CD4-positive, alpha-beta T cell treated with Interleukin-2 at 100 ng/mL for 4 hours (primary cell): ENCODE measurements at regions not wholly inside any gene's neighbourhood (a gene's known extent, or its start where the extent isn't known, plus 50 kb on each side); places are given as distances from the start of the nearest gene placed in this dataset.
"Not testable (repeated sequence)": the region's sequence is repeated elsewhere in the genome, so short reads cannot be mapped to it uniquely, and the experiment has no call there.

ENCODE experiments used
- DNase-seq: peaks from one replicate; pipeline ENCODE4 v3.0.0-alpha.2; 2020; ENCODE audit warnings: low spot score

DNA sequence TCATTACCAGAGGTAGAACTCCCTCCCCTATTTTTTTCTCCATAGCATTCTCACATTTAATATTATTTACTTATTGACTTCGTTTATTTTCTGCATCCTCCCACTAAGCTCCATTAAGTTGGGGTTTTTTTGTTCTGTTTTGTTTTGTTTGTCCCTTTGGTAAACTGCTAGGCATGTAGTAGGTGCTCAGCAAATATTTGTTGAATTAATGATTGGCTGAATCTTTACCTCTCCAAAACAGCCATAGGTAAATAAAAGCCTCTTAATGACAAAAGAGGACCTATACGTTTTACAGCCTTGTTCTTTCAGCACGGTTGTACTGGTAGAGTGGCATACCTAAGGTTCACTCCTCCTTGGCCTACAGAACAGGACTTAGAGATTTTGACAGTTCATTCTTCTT is 52.0 kb downstream of the PRORP start:
- no peak for DNase-seq

DNA sequence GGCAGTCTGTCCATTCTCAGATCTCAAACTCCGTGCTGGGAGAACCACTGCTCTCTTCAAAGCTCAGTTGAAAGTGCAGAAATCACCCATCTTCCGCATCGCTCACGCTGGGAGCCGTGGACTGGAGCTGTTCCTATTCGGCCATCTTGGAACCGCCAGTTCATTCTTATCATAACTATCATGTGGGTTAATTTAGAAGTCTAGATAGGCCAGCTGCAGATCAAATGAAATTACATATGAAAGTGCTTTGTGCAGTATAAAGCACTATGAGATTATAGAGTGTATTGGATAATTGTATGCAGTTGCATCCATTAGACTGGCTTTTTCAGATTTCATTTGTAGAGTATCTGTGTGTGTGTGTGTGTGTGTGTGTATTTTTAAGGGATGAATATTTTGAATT is 57.8 kb downstream of the PRORP start:
- DNase-seq = no peak

DNA sequence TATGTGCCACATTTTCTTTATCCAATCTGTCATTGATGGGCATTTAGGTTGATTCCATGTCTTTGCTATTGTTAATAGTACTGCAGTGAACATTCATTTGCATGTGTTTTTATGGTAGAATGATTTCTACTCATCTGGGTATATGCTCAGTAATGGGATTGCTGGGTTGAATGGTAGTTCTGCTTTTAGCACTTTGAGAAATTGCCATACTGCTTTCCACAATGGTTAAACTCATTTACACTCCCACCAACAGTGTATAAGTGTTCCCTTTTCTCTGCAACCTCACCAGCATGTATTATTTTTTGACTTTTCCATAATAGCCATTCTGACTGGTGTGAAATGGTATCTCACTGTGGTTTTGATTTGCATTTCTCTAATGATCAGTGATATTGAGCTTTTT is 62.5 kb downstream of the PRORP start:
- DNase-seq = not testable (repeated sequence)

DNA sequence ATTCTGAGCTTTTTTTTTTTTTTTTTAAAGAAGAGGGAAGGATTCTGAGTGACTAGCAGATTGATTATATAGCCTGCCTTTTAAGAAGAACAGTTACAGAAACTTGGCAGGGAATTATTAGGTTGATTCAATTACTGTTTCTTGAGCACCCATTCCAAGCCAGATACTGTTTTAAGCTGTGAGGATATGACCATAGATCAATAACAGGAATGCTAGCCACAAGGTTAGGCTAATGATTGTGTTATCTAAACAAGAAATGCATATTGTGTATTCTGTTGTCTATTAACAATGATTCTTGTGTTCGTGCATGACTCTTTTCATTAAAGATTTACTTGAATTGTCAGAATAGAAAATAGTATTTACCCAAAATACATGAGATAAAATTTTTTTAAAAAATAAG is 67.1 kb downstream of the PRORP start:
- DNase-seq = no peak

DNA sequence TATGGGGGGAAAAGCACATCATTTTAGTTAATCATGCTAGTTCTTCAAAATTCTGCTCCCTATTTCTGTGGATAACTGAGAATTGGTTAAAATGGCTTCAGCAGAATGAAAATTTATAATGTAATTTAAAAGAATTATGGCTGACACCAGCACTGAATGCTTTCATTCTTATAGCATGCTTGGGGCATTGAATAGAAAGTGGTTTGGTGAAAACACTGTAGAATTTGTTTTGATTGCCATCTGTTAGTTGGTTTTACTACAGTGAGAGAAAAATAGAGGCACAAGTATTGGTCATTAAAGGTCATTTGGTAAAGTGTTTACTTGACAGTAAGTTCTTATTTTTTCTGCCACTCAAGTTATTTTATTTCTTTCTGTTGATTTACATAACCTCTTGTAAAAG is 70.8 kb downstream of the PRORP start:
- DNase-seq = no peak

DNA sequence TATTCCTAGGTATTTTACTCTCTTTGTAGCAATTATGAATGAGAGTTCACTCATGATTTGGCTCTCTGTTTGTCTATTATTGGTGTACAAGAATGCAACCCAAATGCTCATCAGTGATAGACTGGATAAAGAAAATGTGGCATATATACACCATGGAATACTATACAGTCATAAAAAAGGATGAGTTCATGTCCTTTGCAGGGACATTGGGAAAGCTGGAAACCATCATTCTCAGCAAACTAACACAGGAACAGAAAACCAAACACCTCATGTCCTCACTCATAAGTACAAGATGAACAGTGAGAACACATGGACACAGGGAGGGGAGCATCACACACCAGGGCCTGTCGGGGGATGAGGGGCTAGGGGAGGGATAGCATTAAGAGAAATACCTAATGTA is 71.8 kb downstream of the PRORP start:
- not testable (repeated sequence) for DNase-seq

DNA sequence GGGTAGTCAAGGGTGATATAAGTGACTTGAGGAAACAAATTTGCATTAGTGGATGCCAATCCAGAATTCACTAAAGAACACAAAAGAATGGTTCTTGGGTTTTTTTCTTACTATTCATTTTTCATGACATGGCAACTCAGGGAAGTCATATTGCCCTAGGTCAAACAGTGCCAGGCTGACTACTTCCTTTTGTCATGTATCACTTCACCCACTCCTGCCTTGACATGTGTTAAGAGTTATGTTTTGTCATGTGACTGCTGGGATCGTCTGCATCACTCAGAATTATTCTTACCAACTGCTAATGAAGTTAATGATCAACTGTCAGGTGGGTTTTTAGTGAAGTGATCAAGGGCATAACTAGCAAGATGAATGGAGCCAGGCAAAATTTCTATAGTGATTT is 74.2 kb downstream of the PRORP start:
- peak; percentile 51 for DNase-seq

DNA sequence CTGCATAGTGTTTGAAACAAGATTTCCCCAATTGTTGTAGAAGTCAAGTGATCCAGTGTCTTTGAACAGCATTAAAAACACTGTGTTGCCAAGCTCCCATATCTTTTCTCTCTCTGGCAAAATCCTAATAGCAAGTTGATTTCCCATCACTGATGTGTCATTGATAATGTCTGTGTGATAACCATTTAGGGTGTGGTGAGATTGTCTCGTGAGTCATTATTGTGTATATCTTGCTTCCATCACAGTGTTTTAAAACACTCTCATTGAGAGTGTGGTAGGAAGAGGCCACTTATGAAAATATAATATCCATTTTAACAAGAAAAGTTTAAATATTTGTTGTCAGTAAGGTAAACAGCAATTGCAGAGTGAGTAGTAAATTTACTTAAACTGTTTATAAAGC is 74.7 kb downstream of the PRORP start:
- DNase-seq = peak; percentile 78

DNA sequence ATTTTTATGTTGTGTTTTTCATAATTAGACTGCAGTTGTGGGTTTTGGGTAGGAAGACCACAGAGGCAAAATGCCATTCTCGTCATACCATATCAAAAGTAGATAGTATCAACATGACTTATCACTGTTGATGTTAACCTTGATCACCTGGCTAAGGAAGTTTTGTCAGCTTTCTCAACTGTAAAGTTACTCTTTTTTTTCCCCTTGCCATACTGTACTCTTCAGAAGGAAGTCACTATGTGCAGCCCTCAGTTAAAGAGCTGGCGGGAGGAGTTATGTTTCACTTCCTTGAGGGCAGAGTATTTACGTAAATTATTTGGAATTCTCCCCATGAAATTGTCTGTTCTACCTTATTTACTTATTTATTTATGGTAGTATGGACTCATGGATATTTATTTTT is 78.7 kb downstream of the PRORP start:
- DNase-seq = peak; percentile 51

DNA sequence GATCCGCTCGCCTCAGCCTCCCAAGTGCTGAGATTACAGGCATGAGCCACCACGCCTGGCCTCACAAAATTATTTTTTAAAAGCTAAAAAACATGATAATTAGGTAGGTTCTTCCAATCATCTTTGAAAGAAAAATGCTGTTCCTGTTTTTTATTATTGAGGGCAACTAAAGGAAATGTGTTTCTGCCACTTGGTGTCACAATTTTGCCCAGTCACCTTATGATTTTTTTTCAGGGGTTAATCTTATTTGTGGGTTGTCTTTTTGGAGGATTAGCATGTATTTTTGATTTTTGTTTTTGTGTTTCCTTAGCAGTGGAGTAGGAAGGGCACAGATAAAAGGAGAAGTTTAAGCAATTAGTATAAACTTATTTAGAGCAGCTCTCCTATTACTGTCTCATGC is 79.8 kb downstream of the PRORP start:
- no peak for DNase-seq

DNA sequence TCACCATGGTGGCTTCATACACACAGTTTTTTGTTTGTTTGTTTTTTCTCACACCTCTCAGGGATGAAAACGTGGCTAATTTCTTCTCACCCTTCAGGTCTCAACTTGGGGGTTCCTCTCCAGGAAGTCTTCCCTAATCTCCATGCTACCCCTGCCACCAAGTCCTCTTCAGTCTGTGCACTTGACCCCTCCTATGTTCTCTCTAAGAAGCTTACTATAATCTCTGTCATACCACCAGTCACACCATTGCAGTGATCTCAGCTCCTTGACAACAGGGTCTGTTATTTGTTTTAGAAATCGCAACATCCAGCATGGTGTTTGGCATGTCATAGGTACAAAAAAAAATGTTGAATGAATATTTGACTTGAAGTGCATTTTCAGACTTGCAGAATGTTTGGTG is 83.4 kb downstream of the PRORP start:
- peak; percentile 16 for DNase-seq

DNA sequence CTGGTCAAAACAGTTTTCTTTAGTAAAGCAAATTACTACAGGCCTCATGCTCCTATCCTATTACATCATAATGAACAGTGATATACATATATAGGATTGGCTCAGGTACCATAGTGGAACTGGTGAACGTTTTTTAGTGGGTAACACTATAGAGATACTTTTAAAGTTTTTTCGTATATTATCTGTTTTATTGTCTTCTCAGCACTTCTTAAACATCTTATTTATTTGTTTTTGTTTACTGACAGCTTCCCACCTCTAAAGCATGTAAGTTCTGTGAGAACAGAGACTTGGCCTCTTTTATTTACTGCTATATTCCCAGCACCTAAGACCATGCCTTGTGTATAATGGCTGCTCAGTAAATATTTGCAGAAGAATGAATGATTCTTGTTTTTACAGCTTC is 81.1 kb upstream of the PSMA6 start:
- DNase-seq = no peak

DNA sequence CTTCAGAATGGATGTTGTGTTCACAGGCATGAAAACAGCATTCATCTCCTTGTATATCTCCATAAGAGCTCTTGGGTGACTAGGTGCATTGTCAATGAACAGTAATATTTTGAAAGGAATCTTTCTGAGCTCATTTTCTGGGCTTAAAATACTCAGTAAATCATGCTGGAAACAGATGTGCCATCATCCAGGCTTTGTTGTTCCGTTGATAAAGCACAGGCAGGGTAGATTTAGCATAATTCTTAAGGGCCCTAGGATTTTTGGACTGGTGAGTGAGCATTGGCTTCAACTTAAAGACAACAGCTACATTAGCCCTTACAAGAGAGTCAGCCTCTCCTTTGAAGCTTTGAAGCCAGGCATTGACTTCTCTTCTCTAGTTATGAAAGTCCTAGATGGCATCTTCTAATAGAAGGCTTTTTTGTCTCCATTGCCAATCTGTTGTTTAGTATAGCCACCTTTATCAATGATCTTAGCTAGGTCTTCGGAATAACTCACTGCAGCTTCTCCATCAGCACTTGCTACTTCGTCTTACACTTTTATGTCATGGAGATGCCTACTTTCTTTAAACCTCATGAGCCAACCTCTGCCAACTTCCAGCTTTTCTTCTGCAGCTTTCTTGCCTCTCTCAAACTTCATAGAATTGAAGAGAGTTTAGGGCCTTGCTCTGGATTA is 79.6 kb upstream of the PSMA6 start:
- DNase-seq = no peak

DNA sequence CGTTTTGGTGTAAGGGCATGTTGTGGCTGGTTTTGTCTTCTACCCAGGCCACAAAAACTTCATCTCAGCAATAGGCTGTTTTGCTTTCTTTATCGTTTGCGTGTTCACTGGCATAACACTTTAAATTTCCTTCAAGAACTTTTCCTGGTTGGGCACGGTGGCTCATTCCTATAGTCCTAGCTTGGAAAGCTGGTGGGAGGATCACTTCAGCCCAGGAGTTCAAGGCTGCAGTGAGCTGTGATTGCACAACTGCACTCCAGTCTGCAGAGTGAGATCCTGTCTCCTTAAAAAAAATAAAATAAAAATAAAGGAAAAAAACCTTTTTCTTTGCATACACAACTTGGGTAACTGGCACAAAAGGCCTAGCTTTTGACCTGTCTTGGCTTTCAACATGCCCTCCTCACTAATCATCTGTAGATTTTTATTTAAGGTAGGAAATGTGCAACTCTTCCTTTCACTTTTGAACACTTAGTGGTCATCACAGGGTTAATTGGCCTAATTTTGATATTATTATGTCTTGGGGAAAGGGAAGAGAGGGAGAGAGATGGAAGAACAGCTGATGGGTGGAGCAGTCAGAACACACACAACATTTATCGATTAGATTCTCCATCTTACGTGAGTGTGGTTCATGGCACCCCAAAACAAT is 78.9 kb upstream of the PSMA6 start:
- no peak for DNase-seq

DNA sequence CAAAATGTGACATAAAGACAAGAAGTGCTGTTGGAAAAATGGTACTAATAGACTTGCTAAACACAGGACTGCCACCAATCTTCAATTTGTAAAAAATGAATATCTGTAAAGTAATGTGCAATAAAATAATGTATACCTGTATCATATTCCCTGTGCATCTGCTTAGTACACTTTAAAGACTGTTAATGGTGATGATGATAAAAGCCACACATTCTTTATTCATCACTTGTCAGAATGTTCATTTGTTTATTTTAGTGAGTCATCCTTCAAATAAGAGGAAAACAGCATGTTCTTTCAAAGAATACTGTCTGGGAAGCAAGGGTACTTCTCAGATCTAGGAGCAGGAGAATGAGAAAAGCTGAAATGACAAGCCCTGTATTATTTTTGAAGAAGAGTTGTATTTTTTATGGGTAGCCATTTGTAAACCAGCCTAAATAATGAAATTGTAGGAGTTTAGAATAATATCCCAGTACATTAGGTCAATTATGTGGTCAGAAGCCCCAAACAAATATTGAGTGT is 78.3 kb upstream of the PSMA6 start:
- DNase-seq = no peak

DNA sequence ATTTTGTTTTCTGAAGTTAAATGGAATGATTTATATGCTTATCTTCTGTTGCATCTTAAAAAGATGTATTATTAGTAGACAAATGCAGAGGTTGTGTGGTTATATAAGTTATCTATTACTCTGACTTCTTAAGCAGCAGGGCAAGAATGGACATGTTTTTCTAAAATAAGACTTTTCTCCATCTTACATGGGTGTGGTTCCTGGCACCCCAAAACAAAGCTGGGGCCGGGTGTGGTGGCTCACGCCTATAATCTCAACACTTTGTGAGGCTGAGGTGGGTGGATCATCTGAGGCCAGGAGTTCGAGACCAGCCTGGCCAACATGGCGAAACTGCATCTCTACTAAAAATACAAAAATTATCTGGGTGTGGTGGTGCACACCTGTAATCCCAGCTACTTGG is 77.8 kb upstream of the PSMA6 start:
- not testable (repeated sequence) for DNase-seq

DNA sequence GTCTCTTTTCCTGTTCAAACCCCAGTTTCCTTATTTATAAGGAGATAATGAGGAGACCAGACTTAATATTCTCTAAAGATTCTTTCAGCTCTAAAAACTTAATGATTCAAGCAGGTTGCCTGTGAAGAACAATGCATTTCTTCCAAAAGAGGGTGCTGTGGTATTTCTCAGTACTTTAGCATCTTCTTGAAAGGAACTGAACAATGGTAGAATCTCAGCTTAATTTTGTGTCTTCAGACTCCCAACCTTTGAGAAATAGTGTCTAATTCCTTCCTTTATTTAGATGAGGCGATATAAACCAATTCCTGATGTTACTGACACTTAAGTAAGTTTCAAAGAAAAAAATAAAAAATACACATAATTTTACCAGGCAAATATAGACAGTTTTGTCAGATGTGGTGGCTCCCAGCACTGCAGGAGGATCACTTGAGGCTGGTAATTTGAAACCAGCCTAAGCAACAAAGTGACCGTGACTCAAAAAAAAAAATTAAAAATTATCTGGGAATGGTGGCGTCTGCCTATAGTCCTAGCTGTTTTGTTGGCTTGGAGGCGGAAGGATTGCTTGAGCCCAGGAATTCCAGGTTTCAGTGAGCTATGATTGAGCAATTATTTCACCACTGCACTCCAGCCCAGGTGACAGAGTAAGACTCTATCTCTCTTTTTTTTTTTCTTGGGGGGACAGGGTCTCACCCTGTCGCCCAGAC is 76.9 kb upstream of the PSMA6 start:
- peak; percentile 51 for DNase-seq

DNA sequence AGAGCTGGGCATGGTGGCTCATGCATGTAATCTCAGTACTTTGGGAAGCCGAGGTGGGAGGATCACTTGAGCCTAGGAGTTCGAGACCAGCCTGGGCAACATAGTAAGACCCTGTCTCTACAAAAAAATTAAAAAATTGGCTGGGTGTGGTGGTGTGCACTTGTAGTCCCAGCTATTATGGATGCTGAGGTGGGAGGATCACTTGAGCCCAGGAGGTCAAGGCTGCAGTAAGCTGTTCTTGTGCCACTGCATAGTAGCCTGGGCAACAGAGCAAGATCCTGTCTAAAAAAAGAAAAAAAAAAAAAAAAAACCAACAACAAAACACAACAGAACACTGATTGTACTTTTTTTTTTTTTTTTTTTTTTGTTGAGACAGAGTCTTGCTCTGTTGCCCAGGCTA is 74.0 kb upstream of the PSMA6 start:
- DNase-seq = not testable (repeated sequence)

DNA sequence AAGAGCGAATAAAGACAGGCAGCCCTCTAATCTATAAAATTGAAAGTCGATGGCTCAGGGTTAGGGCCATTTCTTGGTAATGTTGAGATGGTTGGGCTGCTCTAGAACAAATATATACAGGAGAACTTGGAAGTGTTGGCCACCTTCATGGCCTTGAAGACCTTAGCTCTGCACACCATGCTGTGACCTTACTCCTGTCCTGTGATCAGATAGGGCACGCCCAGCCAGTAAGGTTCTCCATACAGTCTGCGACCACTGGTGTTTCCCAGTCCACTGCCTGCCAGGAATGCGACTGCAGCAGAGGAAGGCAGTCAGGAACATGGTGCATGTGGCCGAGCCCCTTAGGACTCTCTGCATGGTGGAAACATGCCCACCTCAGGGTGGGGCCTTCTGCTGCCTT is 73.2 kb upstream of the PSMA6 start:
- no peak for DNase-seq

DNA sequence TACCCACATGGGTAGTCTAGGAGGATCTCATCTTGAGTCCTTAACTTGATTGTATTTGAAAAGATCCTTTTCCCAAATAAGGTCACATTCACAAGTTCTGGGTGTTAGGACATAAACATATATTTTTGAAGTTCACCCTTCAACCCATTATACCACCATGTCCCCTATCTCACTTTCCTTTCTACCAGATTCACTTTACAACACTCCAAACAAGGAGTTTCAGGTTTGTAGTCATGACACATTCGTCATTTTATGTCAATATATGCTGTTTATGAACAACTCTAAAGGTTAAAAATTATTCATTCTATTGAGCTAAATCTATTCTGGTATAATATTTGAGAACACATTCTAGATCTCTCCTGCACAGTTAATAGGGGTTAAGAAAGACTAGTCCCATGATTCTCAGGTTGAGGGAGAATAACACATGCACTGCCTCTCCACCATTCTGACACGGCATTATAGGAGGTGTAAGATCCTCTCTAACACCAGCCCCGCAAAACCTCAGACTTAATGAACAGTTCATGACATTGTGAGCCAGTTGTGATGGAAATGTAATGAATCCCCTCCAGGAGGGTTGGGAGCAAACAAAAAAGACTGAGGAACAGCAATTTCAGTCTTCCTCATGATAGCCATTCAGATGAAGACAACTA is 72.0 kb upstream of the PSMA6 start:
- no peak for DNase-seq

DNA sequence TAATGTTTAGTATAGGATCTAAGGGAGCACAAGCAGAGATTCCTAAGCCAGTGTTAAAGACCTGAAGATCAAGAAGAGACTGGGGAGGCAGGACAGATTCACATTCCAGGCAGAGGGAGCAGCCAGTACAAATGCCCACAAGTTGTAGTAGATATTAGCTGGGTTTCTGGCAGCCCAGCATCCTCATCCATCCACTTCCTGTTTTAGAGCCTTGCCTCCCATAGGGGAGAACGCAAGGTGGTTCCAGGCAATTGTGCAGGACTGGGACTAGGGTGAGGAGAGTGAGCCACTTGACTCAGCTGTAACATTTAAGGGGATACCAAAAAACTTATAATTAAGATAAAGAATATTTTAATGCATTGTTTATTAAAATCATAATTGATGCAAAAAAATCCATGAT is 71.3 kb upstream of the PSMA6 start:
- DNase-seq = no peak

DNA sequence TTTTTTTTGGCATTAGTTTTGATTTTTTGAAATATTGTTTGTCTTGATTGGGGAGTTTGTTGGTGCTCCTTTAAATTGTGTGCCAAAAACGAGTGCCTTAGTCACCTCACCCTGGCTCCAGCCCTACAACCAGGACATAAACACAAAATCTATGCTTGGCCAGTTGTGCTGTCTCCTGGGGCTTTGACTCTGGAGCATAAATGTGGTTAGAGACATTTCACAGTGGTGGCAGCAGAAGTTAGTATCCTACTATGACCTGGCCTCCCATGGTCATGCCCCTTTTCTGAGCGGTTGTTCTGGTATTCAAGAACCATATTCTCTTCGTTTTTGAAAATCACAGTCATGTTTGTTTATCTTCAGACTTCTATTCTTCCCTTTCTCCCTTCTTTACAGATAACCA is 70.7 kb upstream of the PSMA6 start:
- DNase-seq = no peak

DNA sequence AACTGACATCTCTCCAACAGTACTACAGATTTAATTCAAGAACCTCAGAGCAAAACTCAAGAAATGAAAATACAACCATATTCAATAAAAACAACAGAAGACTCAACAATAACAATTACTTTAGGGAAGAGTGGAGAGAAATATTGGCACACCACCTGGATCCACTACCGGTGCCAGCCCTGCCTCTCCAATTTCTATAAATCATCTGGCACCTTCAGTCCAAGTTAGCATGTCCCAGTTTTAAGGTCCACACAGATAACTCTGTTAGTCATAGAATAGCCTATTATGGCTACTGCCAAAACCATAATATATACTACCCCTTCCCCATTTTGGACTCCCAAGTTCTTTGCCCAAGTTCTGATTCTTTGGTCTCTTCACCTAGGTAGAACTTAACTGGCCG is 69.9 kb upstream of the PSMA6 start:
- DNase-seq = no peak
